ENCODE measurements at regions not wholly inside any gene's neighbourhood (a gene's known extent, or its start where the extent isn't known, plus 50 kb on each side); places are given as distances from the start of the nearest gene placed in this dataset.

GRCh38 chr16:64892835-64893785, 228.8 kb downstream of the CDH11 start:
- no peak for DNase-seq

- DNase-seq: no peak
These were observed 232.4 kb downstream of the CDH11 start for GRCh38 chr16:64889446-64889845.

DNA sequence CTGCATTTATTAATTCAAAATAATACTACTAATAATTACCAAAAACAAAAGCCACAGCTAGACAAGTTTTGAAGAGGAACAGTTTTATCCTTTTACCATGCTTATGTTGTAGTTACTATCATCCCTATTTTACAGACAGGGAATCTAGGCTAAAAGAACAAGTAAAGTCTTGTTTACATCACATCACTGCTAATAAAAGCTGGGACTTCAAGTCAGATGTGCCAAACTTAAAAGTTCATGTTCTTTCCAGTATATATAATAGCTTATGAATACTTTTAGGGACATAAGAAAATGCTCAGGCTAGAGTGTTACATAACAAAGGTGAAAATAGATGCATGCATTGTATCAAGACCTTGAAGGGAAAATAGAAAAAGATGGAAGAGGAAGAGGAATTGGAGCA, 234.2 kb downstream of the CDH11 start:
- DNase-seq: no peak

GRCh38 chr16:64882078-64882784, 239.6 kb downstream of the CDH11 start:
- DNase-seq: no peak

DNA sequence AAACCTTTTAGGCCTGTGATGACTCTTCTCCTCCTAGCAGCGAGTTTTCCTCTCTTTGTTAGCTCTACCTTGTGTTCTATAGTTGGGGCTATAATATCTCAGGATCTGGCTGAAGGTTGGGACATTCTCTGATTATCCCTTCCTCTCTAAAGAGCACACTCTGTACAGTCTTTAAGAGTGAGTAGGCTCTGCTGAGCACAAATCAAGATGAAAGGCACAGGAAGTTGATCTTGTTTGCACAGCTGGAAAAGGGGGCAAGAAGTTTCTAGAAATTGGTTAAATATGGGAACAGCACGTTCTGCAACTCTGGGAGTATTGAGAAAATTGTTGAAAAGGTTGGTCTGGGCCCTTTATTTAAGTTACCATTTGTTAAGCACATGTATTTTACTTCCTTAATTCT, 240.9 kb downstream of the CDH11 start:
- DNase-seq: no peak

DNA sequence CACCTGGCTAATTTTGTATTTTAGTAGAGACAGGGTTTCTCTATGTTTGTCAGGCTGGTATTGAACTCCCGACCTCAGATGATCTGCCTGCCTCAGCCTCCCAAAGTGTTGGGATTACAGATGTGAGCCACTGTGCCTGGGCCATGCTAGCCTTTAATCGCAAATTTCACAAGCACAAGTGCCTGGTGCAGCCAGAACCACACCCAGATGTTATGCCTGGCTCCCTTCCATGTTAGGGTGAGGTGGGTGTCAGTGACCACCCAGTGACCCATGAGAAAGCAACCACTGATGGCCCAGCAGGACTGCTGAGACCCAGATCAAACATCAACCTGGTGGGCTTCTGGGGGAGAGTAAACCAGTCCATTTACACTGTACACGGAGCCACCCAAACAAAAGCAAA, 241.9 kb downstream of the CDH11 start:
- no peak for DNase-seq

DNA sequence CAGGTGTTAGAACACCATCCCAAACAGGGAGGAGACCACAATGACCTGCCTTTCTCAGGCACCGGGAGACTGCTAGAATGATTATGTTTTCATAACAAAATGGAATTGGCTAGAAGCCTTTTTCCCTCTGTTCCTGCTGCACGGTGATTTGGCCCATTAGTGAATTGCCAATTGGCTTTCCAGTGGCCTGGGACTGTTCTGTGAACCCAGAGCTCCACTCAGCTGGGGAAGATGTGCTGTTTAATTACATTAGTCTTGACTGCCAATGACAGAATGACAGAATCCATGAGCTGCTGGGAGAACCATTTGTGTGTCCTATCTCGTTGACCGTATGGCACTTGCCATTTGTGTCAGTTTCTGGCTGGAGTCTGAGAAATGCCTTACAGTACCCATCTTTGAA, 242.9 kb downstream of the CDH11 start:
- DNase-seq: no peak

GRCh38 chr16:64872101-64872500, 249.8 kb downstream of the CDH11 start:
- no peak for DNase-seq

- no peak for DNase-seq
These were observed 251.0 kb downstream of the CDH11 start for GRCh38 chr16:64870859-64871258.

- no peak for DNase-seq
These were observed 252.1 kb downstream of the CDH11 start for GRCh38 chr16:64869781-64870180.

DNA sequence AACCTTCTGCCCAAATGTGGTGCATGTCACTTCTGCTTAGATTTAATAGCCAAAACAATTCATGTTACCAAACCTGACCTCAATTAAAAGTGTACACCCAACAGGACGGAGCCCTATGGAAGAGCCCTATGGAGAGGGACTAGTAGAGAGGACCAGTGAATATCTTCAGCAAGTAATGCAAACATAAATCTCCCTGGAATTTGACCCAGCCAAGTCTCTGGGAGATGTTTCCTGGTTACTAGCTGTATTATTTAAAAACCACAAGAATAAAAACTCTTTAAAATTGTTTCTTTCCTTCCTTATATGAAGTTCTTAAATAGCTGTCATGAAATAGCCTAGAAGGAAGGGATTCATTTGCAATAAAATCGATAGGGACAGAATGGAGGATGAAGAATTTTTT, 255.8 kb downstream of the CDH11 start:
- no peak for DNase-seq

- no peak for DNase-seq
These were observed 256.7 kb downstream of the CDH11 start for GRCh38 chr16:64865069-64865696.

GRCh38 chr16:64864232-64864809, 257.5 kb downstream of the CDH11 start:
- no peak for DNase-seq

- DNase-seq: no peak
These were observed 263.8 kb downstream of the CDH11 start for GRCh38 chr16:64858076-64858475.

- DNase-seq: no peak
These were observed 264.5 kb downstream of the CDH11 start for GRCh38 chr16:64857411-64857810.

DNA sequence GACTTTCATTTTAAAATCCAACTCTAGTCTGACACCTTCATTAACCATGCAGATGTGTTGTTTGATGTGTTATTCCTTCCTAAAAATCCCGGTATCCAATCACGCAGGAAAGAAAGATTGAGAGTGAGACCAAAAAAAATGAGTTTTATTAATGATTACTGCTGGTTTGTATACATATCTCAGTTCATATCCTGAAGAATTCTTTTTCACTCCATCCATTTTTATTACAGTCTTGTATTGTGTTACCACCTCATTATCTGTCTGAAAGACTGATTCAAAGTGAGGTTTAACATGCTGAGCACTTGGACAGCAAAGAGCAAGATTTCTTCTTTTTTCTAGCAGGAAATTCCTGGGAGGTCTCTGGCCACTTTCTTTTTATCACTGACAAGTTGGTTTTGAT, 268.3 kb downstream of the CDH11 start:
- no peak for DNase-seq

DNA sequence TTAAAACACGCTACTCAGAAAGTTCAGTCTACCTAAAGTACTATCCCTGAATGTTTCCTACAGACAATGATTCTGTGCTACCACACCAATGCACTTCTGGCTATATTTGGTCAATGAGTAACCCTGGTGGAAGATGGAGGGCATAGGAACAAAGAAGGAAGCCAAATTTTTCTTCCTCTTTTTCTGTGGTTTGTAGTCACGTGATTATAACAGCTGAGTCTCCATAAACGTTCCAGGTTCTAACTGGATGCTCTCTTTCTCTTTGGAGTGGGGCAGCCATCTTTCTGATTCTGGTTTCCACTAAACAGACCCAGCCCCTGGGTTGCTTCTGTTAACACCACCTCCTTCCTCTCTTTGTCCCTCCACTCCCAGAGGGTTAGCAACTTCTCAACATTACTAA, 274.9 kb downstream of the CDH11 start:
- DNase-seq: no peak

GRCh38 chr16:64845071-64845470, 276.8 kb downstream of the CDH11 start:
- no peak for DNase-seq

DNA sequence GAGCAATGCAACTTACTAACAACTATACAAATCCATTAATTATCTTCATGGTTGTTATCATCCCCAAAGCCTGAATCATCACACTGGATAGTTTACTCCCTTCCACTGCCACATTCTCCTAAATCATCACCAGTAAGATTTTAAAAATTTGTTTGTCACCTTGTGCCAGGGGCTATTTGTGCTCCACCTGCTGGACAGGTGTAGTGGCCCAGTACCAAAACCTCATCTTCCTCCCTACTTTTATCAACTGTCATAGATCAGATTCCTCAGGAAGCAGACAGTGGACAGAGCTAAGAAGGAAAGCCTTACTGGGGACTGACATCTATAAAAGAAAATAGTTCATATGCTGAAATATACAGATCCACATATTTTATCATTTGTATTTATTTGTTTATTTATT, 280.4 kb downstream of the CDH11 start:
- no peak for DNase-seq

GRCh38 chr16:64841071-64841470, 280.8 kb downstream of the CDH11 start:
- no peak for DNase-seq

DNA sequence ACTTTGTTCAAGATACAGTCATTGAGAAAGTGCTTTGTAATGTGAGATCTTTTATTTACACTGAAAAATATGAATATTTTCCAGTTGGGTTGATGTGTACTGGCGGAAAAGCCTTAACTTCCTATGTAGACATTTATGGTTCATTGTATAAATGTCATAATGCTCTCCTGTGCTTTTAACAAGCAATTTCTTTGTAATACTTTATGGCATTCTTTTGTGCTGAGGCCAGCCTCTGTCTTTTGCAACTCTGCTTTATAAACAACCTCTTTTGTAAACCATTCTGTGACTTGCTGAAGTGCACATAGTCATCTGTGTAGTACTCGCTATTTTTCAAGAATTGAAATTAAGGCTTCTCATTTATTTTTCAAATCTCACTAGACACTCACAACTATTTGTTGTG, 291.2 kb downstream of the CDH11 start:
- DNase-seq: no peak

DNA sequence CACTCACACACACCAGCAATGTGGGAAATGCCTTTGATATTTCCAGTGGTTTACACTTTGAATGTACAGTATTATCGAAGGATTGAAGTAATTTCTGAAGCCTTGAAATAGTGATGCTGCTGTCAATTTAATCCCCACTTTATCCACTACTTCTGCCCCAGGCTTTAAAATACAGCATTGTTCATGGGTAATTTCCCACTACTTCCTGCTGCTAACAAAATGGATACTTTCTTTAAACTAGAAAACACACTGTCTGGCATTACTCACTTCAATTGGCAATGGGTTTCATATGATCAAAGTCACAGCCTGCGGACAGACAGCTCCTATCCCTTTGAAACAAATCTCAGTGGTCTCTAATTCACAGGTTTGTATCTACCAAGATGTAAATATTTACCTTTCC, 292.2 kb downstream of the CDH11 start:
- no peak for DNase-seq

DNA sequence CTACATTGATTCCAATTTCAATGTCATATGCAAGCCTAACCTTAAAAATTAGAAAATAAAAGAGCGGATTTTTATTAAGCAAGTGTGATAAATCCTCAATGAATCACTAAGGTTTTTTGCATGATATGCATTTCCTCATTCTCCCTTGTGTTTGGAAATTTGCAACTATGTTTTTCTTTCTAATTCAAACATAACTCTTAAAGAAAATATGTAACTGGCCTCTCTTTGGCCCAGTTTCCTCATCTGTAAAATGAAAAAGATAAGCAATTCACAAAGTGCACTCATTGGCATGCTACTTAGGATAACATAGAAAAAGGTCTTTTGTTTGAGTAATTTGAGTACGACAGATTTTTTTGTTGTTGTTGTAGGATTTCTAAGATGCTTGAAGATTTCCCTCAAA, 295.5 kb downstream of the CDH11 start:
- no peak for DNase-seq

Measured in activated CD4-positive, alpha-beta T cell treated with anti-CD3 and anti-CD28 coated beads, Interleukin-2, amount 50 U/mL, for 16 hours (primary cell).